Glutamatergic neuron (in vitro differentiated cells): ENCODE measurements at regions not wholly inside any gene's neighbourhood (a gene's known extent, or its start where the extent isn't known, plus 50 kb on each side); places are given as distances from the start of the nearest gene placed in this dataset.
"Not testable (repeated sequence)": the region's sequence is repeated elsewhere in the genome, so short reads cannot be mapped to it uniquely, and the experiment has no call there.

ENCODE experiments used
- DNase-seq: peaks from one replicate; pipeline ENCODE4 v3.0.0; 2022
- H3K27ac Mint-ChIP-seq: one replicate; pipeline ENCODE4 v1.8.0; 2020; ENCODE audit warnings: mild to moderate bottlenecking, mixed read lengths, inconsistent platforms; ENCODE audit not compliant: unreplicated experiment
- H3K27me3 Mint-ChIP-seq: one replicate; pipeline ENCODE4 v1.8.0; 2020; ENCODE audit warnings: mild to moderate bottlenecking, moderate library complexity, mixed read lengths, inconsistent platforms; ENCODE audit not compliant: unreplicated experiment
- H3K36me3 Mint-ChIP-seq: one replicate; pipeline ENCODE4 v1.8.0; 2020; ENCODE audit warnings: mild to moderate bottlenecking, mixed read lengths, inconsistent platforms; ENCODE audit not compliant: unreplicated experiment
- H3K4me1 Mint-ChIP-seq: one replicate; pipeline ENCODE4 v1.8.0; 2020; ENCODE audit warnings: mild to moderate bottlenecking, low read depth, mixed read lengths, inconsistent platforms; ENCODE audit not compliant: unreplicated experiment
- H3K4me3 Mint-ChIP-seq: one replicate; pipeline ENCODE4 v1.8.0; 2020; ENCODE audit warnings: mild to moderate bottlenecking, mixed read lengths, inconsistent platforms; ENCODE audit not compliant: unreplicated experiment
- H3K9me3 Mint-ChIP-seq: one replicate; pipeline ENCODE4 v1.8.0; 2020; ENCODE audit warnings: mild to moderate bottlenecking, moderate library complexity, mixed read lengths, inconsistent platforms; ENCODE audit not compliant: unreplicated experiment
- TF ChIP-seq, protein P1 (sequence below): fragments of 200-600 bp; sonication (generic); IDR thresholded peaks from one replicate; pipeline ENCODE4 v1.5.0; 2021; ENCODE audit not compliant: partially characterized antibody, unreplicated experiment

DNA sequence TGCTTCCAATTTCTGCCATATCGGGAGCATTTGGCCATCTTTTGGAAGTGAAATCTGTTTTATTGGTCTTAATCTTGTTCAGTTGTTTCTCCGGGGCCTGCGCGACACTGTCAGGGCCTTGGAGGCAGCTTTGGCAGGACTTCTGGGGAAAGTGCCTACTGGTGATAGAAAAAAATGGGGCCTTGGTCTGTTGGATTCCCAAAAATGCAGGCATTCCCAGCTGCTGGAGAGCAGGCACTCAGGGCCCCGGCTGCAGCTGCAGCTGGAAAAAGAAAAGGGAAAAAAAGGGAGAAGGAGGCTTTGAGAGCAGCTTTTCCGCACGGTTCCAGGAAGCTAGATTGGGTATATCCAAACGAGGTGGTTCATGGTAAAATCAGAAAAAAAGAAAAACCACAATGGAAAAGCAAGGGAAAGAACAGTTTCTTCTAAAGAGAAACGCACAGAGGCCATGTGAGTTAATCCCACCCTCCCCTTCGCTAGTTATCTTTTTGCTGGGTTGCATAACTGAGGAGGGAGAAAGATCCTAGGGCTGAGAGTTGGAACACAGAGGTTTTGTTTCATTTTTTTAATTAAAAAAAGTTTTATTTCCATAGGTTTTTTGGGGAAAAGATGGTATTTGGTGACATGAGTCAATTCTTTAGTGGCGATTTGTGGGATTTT is 134.7 kb upstream of the RFLNA start:
- Mint-ChIP-seq H3K27me3 (peaks cover 4% of the 10 kb centered on the region), H3K4me1 (peaks cover 18% of the 10 kb centered on the region), H3K9me3 (peaks cover 10% of the 10 kb centered on the region), H3K27ac (no peak overlapping the region), H3K4me3 (no peak overlapping the region), H3K36me3 (peaks cover 3% of the 10 kb centered on the region)
- TF ChIP-seq, protein P1, sequence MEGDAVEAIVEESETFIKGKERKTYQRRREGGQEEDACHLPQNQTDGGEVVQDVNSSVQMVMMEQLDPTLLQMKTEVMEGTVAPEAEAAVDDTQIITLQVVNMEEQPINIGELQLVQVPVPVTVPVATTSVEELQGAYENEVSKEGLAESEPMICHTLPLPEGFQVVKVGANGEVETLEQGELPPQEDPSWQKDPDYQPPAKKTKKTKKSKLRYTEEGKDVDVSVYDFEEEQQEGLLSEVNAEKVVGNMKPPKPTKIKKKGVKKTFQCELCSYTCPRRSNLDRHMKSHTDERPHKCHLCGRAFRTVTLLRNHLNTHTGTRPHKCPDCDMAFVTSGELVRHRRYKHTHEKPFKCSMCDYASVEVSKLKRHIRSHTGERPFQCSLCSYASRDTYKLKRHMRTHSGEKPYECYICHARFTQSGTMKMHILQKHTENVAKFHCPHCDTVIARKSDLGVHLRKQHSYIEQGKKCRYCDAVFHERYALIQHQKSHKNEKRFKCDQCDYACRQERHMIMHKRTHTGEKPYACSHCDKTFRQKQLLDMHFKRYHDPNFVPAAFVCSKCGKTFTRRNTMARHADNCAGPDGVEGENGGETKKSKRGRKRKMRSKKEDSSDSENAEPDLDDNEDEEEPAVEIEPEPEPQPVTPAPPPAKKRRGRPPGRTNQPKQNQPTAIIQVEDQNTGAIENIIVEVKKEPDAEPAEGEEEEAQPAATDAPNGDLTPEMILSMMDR = no peak
- DNase-seq = no peak

DNA sequence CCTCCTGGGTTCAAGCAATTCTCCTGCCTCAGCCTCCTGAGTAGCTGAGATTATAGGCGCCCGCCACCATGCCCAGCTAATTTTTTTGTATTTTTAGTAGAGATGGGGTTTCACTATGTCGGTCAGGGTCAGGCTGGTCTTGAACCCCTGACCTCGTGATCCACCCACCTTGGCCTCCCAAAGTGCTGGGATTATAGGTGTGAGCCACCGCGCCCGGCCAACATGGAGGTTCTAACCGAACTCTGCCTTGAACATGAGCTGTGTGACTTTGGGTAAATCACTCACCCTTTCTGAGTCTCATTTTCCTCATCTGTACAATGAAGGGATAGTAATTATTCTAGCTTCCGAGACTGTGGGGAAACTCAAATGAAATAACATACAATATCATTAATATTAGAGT is 133.5 kb upstream of the RFLNA start:
- H3K27me3 Mint-ChIP-seq, H3K9me3 Mint-ChIP-seq, H3K4me3 Mint-ChIP-seq, DNase-seq, H3K27ac Mint-ChIP-seq: not testable (repeated sequence)
- peaks cover 10% of the 10 kb centered on the region for H3K36me3 Mint-ChIP-seq
- peaks cover 18% of the 10 kb centered on the region for H3K4me1 Mint-ChIP-seq

DNA sequence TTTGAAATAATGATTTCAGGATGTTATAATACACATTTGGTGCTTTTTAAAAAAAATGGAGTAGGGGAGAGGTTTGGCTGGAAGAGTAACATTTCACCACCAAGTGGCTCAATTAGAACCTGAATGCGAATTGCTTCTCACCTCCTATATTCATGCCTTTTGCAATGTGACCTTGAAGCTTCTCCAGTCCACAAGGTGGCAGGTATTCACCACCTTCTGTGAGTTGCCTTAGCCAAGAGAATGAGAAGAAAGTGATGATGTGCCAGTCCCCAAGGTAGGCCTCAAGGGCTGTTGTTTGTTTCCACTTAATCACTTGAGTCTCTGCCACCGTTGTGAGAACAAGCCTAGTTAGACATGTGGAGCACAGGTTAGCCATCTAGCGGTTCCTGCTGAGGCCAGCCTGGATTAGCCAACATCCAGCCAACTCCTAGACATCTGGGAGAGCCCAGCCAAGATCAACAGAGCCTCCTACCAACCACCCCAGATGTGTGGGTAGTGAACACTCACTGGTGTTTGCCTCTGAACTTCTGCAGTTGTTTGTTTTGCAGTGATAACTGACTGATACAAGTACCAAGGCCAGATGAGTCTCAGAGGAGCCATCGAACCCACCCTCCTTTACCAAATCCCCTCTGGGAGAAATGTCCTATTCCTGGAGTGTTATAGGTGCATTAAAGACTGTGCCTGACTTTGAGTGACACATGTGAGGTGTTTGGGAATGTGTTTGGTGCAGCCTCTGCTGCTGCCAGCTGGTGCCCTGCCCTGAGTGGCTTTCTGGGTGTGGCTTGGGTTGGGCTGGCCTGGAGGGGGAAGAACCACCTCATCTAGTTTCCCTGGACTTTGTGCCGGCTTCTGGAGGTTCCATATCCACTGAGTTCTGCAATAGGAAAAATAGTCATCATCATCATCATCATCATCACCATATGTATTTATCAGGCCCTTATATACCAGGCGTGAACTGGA is 132.5 kb upstream of the RFLNA start:
- no peak for DNase-seq
- H3K27ac Mint-ChIP-seq = no peak overlapping the region
- TF ChIP-seq, protein P1 = no peak
- peaks cover 14% of the 10 kb centered on the region for H3K4me1 Mint-ChIP-seq
- peaks cover 12% of the 10 kb centered on the region for H3K36me3 Mint-ChIP-seq
- H3K27me3 Mint-ChIP-seq = peaks cover 2% of the 10 kb centered on the region
- no peak overlapping the region for H3K4me3 Mint-ChIP-seq
- H3K9me3 Mint-ChIP-seq = peaks cover 6% of the 10 kb centered on the region

DNA sequence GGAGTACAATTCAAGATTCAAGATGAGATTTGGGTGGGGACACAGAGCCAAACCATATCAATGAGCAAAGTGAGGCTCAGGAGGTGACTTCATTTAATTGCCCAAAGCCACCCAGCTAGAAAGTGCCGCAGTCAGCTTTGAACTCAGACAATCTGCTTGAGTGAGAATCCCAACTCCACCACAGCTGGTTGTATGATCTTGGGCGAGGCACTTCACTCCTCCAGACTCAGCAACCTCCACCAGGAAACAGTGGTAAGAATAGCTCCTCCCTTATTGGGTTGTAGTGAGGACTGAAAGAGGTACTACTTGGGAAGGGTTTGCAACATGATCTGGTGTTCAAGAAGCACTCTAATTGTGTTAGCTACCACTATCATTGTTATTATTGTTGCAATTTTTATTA is 129.2 kb upstream of the RFLNA start:
- H3K9me3 Mint-ChIP-seq = peaks cover 3% of the 10 kb centered on the region
- peaks cover 28% of the 10 kb centered on the region for H3K36me3 Mint-ChIP-seq
- H3K4me3 Mint-ChIP-seq = no peak overlapping the region
- no peak overlapping the region for H3K27ac Mint-ChIP-seq
- H3K4me1 Mint-ChIP-seq = no peaks in the 10 kb centered on the region
- H3K27me3 Mint-ChIP-seq = peaks cover 4% of the 10 kb centered on the region
- TF ChIP-seq, protein P1 = no peak
- no peak for DNase-seq

DNA sequence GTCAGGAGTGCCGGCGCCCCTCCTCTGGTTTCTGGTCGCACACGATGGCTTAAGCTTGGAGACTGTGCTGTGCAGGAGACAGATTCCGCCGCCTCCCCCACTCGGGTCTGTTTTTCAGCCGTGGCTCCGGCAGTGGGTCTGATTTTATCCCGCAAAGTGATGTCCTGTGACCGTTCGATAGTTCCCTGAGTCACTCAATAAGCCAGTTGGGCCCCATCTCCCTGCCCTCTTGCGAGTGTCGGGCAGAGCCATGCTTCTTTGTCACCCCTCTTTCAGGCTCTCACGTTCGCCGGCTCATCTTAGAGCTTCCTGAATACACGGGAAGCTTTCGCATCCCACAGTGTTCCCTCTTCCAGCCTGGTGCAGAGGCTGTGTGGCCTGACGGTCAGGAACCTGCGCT is 127.8 kb upstream of the RFLNA start:
- H3K4me3 Mint-ChIP-seq = no peak overlapping the region
- H3K27me3 Mint-ChIP-seq = peaks cover 4% of the 10 kb centered on the region
- no peaks in the 10 kb centered on the region for H3K4me1 Mint-ChIP-seq
- DNase-seq = no peak
- H3K36me3 Mint-ChIP-seq = peaks cover 28% of the 10 kb centered on the region
- TF ChIP-seq, protein P1 = no peak
- H3K9me3 Mint-ChIP-seq = peaks cover 5% of the 10 kb centered on the region
- no peak overlapping the region for H3K27ac Mint-ChIP-seq
